Fibroblast of mammary gland (primary cell): ENCODE measurements at regions not wholly inside any gene's neighbourhood (a gene's known extent, or its start where the extent isn't known, plus 50 kb on each side); places are given as distances from the start of the nearest gene placed in this dataset.

Source experiments
- DNase-seq: peaks from one replicate; pipeline ENCODE4 v3.0.0-alpha.2; 2010; ENCODE audit warnings: low read depth
- H3K4me3 ChIP-seq: 2 replicates; pipeline ENCODE4 v1.5.1; 2011; ENCODE audit warnings: low read depth, mild to moderate bottlenecking, low read length, moderate library complexity; ENCODE audit not compliant: control insufficient read depth
- TF ChIP-seq, protein P1 (sequence below): conservative IDR thresholded peaks from 2 replicates; pipeline ENCODE4 v1.5.1; 2011; ENCODE audit warnings: low read depth, low read length, inconsistent platforms; ENCODE audit not compliant: control insufficient read depth, insufficient read depth

DNA sequence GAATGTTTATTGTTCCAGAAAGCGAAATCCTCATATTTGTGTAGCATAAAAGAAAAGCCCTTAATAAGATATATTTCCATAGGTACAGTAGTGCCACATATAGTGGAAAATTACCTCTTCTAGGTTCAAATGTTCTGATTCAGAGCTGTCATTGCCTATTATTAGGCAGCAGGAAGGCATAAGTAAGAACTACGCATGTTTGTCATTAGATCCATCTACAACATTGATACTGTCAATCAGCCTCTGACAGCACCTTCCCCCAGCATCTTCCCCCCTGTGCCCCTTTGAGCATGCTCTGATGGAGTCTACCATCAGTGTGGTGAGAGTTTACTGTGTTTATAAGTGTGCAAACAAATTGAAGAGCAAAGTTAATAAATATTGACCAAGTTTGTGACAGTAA is 816.1 kb downstream of the TLE4 start:
- DNase-seq, result no peak
- TF ChIP-seq, protein P1, sequence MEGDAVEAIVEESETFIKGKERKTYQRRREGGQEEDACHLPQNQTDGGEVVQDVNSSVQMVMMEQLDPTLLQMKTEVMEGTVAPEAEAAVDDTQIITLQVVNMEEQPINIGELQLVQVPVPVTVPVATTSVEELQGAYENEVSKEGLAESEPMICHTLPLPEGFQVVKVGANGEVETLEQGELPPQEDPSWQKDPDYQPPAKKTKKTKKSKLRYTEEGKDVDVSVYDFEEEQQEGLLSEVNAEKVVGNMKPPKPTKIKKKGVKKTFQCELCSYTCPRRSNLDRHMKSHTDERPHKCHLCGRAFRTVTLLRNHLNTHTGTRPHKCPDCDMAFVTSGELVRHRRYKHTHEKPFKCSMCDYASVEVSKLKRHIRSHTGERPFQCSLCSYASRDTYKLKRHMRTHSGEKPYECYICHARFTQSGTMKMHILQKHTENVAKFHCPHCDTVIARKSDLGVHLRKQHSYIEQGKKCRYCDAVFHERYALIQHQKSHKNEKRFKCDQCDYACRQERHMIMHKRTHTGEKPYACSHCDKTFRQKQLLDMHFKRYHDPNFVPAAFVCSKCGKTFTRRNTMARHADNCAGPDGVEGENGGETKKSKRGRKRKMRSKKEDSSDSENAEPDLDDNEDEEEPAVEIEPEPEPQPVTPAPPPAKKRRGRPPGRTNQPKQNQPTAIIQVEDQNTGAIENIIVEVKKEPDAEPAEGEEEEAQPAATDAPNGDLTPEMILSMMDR, result no peak
- H3K4me3 ChIP-seq, result no peak overlapping the region

DNA sequence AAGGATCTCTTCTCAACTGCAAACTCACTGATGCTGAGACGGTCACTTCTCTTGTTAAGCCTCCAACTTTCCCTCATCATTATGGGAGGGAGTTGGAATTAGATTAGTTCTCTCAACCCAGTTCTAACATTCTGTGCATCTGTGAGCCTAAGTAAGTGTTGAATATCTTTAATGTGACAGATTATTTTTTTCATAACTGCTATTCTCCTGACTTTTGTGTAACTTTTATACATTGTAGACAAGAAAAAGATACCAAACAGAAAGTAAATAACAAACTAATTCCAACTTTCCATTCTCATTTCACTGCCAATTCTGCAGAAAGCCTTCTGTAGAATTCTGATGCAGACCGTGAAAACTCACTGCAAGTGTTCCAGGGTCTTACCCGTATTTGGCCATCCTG is 813.5 kb downstream of the TLE4 start:
- TF ChIP-seq, protein P1, result no peak
- no peak overlapping the region for H3K4me3 ChIP-seq
- DNase-seq, result no peak

DNA sequence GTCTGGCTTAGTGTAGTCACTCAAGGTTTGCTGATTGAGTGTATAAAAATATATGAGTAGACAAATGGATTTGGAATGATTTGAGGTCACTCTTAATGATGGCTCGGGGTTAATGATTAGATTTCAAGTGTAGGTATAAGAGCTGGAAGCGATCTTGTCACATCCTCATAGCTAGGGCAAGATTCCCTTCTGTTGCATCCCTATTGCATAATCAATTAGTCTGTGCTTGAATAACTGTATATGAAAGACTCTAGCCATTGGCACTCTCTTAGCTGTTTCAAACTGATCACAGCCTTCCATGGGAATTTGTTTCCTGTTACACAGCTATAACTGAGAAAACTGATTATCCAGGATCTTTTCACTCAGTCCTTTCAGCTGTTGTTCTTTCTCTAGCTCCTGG is 811.6 kb downstream of the TLE4 start:
- DNase-seq, result no peak
- no peak overlapping the region for H3K4me3 ChIP-seq
- TF ChIP-seq, protein P1, result no peak

DNA sequence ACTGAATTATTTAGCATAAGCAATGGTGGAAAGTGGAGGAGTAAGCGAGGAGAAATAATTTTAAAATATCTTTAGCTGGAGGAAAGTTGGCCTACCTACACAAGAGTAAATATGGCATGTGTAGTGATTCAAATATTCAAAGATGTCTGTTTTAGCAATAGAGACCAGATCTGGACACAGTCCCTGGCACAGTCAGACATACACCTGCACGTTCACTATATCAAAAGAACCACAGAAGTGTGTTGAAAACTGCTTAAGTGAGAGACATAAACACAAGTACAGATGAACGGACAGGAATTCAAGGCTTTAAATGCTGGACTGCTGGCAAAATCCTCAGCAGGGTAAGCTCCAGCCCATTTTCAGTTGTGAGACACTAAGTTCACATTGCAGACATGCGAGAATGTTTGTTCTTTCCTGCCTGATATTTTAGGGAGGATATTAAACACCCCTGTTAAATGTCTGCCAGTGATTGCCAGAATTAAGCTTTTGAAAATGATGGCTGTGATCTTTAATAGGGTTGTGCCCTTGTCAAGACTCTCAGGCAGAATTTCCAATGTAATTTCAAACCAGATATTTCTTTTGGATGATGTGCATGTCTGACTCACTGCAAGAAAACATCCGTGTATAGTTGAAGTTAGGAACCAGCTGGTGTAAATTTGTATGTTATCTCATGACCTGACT is 810.6 kb downstream of the TLE4 start:
- DNase-seq, result no peak
- TF ChIP-seq, protein P1, result no peak
- H3K4me3 ChIP-seq, result no peak overlapping the region

DNA sequence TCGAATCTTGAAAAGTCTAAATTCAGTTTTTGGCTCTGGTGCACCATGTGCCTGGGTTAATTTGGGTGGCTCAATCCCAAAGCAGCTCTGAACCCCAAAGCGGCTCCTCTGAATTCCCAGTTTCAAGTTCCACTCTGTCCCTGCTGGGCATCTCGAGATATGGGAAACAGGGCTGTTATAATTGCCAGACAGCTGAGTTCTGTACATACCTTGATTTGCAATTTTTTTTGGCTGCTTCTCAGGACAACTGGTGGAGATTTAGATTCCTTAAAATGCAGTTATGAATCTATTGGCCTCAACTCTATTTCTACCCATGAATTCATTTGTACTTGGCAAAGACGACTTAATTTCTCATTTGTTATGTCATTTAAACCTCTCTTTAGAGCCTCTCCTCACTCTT is 808.5 kb downstream of the TLE4 start:
- no peak for DNase-seq
- TF ChIP-seq, protein P1, result no peak
- H3K4me3 ChIP-seq, result no peak overlapping the region

DNA sequence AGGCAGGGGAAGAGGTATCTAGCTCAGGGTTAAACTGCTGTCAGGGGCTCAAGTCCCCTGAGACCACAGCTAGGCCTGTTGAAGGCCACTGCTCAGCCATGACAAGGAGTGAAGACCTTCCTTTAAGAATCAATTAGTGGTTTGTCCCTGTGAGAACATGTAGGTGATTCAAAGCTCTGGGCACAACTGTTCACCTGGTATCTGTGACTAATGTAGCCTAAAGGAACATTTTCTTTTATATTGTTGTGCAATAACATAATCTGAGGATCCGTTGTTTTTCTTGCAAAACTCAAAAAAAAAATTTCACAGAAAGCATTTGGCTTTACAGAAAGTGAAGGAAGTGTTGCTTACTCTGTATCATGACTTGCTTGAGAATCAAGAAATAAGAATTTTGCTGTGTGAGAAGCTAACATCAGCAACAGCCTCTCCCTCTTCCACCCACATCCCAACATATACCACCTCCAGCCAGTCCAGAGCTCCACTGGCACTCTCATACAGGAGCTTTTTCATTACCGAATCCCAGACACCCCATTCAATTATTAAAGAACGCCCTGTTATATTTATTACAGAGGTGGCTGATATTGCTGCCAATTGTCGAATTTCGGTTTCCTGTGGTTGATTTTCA is 807.0 kb downstream of the TLE4 start:
- TF ChIP-seq, protein P1, result no peak
- H3K4me3 ChIP-seq, result no peak overlapping the region
- DNase-seq, result no peak
